ENCODE measurements at regions not wholly inside any gene's neighbourhood (a gene's known extent, or its start where the extent isn't known, plus 50 kb on each side); places are given as distances from the start of the nearest gene placed in this dataset.
"Not testable (repeated sequence)": the region's sequence is repeated elsewhere in the genome, so short reads cannot be mapped to it uniquely, and the experiment has no call there.

DNA sequence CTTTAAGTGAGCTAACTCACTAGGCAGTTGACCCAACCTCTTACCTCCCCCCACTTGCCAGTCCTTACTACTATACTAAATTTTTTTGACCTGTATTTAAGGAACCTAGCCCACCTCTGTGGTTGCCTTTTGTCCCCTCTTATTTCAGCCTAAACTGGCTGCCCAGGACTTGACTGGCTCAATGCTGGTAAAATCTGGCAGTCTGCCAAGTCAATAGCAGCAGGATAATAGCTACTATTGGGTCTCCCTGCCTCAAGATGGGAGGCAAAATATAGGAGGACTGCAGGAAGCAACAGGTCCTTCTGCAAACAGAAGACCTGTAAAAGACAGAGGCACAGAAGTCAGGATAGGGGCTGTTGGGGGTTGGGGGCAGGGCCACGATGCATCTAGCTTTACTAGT lies 144.2 kb upstream of the POGK start:
- DNase-seq, result no peak

DNA sequence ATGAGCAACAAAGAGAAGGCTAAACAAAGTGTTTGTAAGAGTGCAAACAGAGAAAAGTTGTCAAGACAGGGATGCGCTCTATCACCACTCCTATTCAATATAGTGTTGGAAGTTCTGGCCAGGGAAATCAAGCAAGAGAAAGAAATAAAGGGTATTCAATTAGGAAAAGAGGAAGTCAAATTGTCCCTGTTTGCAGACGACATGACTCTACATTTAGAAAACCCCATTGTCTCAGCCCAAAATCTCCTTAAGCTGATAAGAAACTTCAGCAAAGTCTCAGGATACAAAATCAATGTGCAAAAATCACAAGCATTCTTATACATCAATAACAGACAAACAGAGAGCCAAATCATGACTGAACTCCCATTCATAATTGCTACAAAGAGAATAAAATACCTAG lies 143.4 kb upstream of the POGK start:
- DNase-seq, result not testable (repeated sequence)

DNA sequence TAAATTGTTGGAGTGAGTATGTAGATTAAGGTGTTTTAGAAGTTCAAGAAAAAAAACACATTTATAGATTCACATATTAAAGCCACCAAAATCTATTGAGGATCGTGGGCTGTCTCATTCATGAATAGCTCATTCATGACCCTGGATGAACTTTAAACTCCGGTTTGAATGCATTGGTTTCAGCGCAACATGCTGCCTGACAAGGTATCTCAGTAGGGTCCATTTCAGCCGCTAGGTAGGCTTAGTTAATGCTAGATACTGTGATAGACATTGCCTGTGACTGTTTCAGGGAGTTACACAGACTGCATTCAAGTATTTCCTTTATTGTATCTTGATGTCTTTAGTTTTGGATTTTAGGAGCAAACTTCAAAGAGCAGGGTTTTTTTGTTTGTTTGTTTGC lies 140.5 kb upstream of the POGK start:
- no peak for DNase-seq

DNA sequence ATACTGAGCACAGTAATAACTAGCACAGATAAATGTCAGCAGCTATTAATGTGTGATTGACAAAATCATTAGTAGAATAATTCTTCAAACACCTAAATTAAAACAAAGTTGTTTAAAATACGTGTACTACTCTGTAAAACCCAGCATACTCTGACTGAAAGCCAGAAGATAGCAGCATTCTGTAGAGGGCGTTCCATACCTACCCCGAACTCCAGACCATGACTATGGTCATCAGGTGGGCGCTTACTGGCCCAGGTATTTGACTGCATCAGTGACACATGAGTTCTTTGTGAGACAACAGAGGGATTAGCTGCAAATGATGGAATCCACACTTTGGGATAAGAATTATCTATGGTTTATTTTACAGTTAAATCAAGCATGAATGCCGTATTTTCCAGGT lies 139.7 kb upstream of the POGK start:
- DNase-seq, result no peak

DNA sequence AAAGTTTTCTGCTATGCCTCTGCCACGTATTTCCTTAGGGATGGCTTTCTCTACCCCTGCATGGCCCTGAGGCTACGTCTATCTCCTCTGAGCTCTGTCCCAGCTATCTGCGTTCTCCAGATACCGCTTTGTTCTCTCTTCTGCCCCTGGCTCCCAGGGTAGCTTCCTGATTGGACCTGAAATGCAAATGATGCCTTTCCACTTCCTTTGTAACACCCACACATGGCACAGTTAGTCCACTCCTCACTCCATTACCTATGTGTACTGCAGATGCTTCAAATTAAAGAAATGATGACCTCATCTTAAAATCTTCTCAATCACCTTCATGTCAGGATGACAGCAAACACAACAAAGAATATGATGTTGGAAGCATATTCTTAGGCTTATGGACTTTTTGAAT lies 138.6 kb upstream of the POGK start:
- DNase-seq, result no peak

DNA sequence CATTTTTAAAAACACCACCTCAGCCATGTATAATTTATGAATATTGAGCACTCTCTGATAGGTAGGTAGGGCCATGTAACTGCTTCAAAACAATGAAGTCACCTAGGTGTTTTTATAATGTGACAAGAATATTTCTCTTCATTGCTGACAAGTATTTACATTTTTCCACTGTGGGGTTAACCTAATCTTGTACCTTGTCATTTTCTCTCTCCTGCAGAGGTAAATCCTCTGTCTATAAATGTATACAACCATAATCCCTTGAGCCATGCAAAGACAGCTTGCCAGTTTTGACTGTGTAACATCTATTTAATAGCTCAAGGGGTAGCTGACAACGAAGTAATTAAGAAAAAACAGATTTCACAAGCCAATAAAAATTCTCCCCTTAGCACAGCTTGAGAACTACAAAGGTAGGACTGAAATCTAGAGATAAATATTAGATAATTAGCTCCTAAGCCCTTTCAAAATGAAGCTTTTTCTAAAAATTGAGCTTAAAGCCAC lies 137.6 kb upstream of the POGK start:
- DNase-seq, result no peak

DNA sequence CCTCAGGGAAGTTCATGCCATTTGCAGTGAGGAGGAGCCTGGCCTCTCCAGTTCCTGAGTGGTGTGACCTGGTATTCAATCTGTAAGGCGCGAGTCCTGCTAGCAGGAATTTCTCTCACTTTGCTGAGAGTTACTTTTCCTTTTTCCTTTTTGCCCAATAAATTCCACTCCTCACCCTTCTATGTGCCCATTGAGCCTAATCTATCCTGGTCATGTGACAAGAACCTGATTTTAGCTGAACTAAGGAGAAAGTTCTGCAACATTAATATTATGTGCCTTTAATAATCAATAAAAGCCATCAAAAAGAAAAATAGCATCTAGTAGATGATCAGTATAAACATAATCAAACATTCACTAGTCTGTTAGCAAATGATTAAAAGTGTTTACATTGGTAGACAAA lies 136.1 kb upstream of the POGK start:
- no peak for DNase-seq

DNA sequence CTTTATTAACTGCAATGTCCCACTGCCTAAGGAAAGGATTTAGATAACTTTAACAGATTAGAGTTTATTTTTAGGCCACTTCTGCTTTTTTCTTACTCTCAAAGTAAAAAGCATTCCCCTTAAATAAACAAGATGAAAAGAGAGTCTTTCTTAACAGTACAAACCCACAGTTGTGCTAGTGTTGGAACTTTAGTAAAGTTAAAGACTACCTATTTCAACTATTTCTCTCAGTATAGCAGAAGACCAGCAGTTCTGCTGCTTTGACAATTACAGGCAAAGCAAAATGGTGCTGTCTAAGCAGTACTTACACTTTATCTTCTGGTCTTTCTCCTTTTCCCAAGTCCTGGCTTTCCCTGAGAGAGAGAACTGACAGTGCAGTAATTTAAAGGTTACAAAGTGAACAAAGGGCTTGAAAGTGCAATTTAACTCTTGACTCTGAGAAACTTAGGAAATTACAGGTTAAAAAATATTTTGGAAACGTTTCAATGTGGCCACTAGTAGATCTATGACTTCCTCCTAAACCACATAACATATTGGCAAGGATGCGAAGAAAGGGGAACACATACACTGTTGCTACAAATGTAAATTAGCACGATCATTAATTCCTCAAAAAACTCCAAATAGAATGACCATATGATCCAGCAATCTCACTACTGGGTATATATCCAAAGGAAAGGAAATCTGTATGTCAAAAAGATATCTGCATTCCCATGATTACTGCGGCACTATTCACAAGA lies 135.4 kb upstream of the POGK start:
- DNase-seq, result no peak

DNA sequence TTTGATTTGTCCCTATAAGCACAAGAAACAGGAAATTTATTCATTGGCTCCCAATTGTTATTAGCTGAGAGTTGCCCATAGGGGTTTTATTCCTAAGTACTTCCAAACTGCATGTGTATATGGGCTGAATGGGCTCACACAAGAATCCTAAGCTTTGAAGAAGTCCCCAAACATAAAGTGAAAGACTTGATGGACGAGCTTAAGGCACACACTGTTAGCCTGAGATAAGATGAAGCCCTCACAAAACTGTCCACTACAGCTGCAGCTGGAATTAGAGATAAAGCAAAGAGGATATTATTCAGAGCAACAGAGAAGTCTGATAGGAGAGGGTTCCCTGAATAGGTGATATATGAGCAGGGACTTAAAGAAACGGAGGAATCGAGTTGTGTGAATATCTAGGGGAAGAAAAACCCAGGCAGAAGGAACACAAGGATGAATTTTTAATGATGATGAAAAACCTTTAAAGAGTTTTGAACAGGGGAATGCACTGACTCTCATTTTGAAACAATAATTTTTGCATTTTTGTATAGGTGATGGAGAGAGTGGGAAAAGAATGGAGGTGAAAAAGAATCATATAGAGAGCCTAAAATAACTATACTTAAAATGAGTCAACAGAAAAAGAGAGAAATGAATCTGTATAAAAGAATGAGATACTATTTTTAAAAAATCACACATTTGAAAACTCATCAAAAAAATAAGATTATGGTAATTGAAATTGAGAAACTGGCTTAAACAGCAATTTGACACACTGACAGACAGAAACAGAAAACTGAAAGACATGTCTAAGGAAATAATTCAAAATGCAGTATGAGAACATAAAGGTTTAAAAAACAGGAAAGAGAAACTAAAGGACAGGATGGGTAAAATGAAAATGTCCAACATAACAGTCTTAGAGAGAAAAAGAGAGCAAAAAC lies 133.6 kb upstream of the POGK start:
- no peak for DNase-seq

DNA sequence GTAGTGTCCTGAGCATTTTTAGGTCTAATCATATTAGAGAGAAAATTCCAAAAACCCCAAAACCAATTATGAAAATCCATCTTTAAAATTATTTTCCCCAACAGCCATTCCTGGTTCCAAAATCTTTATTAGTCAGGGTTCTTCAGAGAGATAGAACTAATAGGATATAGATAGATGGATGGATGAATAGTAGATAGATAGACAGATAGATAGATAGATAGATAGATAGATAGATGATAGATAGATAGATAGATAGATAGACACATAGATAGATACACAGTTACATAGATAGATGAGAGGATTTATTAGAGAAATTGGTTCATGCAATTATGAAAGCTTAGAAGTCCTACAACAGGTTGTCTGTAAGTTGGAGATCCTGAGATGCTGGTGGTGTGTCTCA lies 122.7 kb upstream of the POGK start:
- DNase-seq, result no peak

DNA sequence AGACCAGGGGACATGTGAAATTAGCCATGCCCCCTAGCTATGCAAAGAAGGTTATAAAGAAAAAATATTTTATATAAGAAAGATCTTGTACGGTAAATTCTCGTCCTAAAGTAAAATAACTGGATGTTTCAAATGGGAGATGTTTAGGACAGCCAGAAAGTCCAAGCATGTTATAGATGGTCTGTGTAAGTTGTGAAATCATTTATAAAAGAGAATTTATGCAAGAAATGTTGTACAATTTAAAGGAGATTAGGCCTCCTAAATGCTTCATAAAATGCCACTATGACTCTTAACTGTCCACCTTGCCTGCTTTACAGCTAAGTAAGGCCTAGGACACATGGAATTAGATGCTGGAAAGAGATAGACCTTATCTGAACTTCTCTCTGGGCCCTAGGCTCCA lies 118.1 kb upstream of the POGK start:
- DNase-seq, result no peak

DNA sequence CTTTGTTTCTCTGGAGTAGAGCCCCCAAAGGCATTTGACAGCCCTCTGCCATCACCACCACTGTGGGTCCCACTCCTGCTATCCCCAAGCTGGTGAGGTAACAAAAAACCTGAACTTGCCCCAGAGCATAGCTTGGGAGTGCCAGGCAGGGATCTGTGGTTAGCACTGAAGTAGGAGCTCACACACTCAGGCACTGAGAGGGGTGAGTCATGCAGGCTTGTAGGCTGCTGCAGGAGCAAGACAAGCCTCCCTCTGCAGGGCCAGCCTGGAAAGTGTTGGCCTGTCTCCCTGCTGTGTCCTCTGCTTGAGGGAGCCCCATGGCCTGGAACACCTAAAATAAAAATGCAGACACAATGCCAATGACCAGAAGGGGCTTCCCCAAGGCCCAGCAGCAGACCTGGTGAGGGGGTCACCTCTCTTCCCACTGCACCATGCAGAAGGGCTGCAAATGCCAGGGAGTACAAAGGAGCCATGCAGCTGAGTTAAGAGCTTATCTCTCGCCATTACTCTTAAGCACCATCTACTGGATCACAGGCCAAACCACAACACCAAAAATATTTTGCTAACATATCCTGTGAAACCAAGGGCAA lies 108.9 kb upstream of the POGK start:
- no peak for DNase-seq

DNA sequence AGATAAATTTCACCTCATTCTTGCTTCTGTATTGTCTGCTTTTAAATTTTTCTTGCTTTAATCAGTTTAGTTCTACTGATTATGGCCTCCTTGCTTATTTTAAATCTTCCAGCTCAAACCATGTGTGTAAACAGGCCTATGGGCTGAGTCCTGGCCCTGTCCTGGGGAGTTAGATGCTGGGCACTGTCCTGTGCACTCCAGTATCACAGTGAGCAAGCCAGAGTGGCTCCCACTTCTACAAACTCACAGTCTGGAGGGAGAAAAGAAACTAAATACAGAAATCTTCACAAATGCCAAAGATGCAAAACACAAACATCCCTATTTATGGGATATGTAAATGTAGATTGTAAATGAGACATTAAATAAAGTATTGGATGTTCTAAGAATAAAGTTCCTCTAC lies 101.1 kb upstream of the POGK start:
- no peak for DNase-seq

DNA sequence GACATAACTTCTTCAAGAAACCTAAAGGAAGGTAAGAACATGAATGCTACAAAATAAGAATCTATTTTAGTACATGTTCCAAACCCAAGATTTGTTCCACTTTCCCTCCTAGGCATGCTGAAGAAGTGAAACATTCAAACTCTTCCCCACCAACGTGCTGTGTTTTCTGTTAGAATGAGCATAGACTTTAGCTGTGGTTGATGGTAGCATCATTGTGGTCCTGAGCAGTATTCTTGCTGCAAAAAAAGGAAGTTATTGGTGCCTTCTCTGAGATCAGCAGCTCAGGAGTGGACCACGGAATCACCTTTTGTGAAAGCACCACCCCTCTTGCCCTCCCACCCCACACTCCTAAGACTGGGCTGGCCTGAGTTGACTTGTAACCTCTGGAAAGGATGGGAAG lies 100.4 kb upstream of the POGK start:
- DNase-seq, result no peak

DNA sequence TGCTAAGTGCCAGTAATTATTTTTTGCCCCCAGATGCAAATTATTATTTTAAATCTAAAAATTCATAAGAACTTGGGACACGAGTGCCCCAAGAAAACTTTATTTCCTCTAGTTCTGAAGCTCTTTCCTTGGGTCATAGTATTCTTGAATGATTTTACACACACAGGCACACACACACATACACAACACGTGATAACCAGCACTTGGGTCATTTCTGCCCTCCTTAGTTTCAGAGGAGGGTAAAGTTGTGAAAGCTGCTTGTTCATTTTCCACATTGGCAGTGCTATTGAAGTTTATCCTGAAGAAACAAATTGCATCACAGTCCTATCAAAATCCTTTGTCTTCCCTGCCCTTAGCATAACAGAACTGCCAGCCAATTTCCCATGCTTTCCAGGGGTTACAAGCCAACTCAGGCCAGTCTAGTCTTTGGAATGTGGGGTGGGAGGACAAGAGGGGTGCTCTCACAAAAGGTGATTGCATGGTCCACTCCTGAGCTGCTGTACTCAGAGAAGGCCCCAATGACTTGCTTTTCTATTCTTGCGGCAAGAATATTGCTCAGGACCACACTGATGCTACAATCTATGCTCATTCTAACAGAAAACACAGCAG lies 98.5 kb upstream of the POGK start:
- DNase-seq, result no peak

DNA sequence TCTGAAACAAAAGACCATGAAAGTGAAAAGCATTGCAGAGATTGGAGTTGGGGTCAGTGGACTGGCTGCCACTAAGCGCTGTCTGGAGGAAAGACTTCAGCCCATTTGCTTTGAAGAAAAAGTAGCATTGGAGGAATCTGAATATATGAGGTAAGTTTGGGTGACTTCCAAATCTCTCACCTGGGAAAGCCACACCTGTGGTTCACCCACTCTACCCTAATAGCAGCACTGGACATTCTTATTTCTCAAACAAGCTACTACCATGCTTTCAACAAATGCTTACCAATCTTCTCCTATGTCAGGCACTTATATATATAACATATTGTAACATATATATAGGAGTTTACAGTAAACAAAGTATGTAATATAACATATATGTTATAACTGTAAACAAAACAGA lies 76.0 kb upstream of the POGK start:
- DNase-seq, result no peak

DNA sequence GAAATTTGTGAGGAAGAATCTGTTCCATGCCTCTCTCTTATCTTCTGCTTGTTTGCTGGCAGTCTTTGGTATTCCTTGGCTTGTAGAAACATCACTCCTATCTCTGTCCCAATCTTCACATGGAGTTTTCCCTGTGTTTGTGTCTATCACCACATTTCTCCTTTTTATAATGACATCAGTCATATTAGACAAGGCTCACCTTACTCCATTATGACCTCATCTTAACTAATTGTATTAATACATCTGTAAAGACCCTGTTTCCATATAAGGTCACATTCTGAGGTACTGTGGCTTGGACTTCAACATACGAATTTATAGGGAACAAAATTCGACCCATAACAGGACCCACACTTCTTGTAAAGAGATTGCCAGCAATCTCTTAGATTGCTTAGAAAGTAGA lies 72.3 kb upstream of the POGK start:
- DNase-seq, result no peak

DNA sequence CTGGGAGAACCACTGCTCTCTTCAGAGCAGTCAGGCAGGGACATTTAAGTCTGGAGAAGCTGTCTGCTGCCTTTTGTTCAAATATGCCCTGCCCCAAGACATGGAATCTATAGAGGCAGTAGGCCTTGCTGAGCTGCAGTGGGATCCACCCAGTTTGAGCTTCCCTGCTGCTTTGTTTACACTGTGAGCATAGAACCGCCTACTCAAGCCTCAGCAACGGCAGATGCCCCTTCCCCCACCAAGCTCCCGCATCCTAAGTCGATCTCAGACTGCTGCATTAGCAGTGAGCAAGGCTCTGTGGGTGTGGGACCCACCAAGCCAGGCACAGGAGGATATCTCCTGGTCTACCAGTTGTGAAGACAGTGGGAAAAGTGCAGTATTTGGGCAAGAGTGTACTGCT lies 54.6 kb upstream of the POGK start:
- not testable (repeated sequence) for DNase-seq

DNA sequence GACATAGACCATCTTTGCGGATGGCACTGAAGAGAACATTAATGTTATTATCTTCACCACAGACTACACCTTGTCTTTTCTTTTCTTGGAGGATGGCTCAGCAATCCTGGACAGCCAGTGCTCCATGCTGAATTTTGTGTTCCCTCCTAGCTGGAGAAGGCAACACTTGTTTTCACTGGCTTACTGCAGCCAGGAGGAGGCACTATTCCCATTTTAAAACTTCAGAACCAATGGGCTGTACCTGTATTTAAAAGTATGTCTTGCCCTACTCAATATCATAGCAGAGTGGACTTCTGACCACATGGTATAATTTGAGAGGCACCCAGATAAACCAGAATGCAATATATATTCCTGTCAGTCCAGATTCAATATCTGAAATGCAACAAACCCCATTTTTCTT lies 53.3 kb upstream of the POGK start:
- no peak for DNase-seq

DNA sequence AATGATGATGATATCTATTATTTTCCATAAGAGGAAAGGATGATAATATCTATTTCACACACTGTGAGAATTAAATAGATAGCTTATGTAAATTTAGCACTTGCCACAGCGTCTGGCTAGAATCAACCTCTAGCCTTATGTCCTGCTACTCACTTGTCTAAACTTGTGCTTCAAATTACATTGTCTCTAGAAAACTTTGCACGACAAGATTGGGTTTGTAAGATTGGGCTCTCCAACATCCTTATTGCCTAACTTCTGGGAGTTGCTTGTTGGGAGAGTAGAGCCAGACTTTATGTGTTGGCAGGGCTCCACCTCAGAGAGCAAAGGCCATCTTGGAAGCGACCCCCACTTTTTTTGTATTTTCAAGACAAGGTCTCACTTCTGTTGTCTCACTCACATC lies 50.0 kb upstream of the POGK start:
- no peak for DNase-seq

All from muscle of arm (tissue), 1 donor.